Spleen (tissue), 11 donors: ENCODE measurements at regions not wholly inside any gene's neighbourhood (a gene's known extent, or its start where the extent isn't known, plus 50 kb on each side); places are given as distances from the start of the nearest gene placed in this dataset.

Experiments used
- DNase-seq: peaks from one replicate; pipeline ENCODE4 v3.0.0-alpha.2; 2020
- H3K27ac ChIP-seq, 8 donors: fragments of 200-600 bp; sonication (generic) in 7 of 8; 1 replicate in 4 of 8; 2 replicates in 4 of 8; pipeline versions ENCODE4 v1.5.0 to v1.8.0; 2016 to 2021; ENCODE audit warnings: inconsistent platforms in 4 of 8, mild to moderate bottlenecking in 4 of 8, moderate library complexity in 1 of 8
- H3K27me3 ChIP-seq, 7 donors: fragments of 200-600 bp; sonication (generic) in 6 of 7; replicated peaks in 1 of 7; 1 replicate in 4 of 7; 2 replicates in 3 of 7; pipeline versions ENCODE4 v1.5.0 to v1.8.0; 2016 to 2021; ENCODE audit warnings: inconsistent platforms in 3 of 7, mild to moderate bottlenecking in 1 of 7
- H3K36me3 ChIP-seq, 6 donors: fragments of 200-600 bp; sonication (generic) in 5 of 6; 1 replicate in 4 of 6; 2 replicates in 2 of 6; pipeline versions ENCODE4 v1.5.0 to v1.8.0; 2016 to 2021; ENCODE audit warnings: inconsistent platforms in 2 of 6
- H3K4me1 ChIP-seq, 6 donors: fragments of 200-600 bp; sonication (generic) in 5 of 6; 1 replicate in 3 of 6; 2 replicates in 3 of 6; pipeline versions ENCODE4 v1.5.0 to v1.8.0; 2016 to 2021; ENCODE audit warnings: inconsistent platforms in 3 of 6
- H3K4me3 ChIP-seq, 8 donors: fragments of 200-600 bp; sonication (generic) in 7 of 8; 1 replicate in 4 of 8; 2 replicates in 4 of 8; pipeline versions ENCODE4 v1.5.0 to v1.8.0; 2016 to 2021; ENCODE audit warnings: inconsistent platforms in 4 of 8, mild to moderate bottlenecking in 4 of 8, moderate library complexity in 2 of 8
- H3K9me3 ChIP-seq, 8 donors: fragments of 200-600 bp; sonication (generic) in 7 of 8; 1 replicate in 4 of 8; 2 replicates in 4 of 8; pipeline versions ENCODE4 v1.5.0 to v1.8.0; 2016 to 2021; ENCODE audit warnings: inconsistent platforms in 4 of 8
- CTCF ChIP-seq, 11 experiments: fragments of 200-600 bp in 7 of 11; fragments of 450-650 bp in 4 of 11; sonication (generic) in 4 of 11; IDR thresholded peaks in 8 of 11; conservative IDR thresholded peaks in 3 of 11; 1 replicate in 7 of 11; 2 replicates in 4 of 11; pipeline versions ENCODE4 v1.4.0 to v1.8.0; 2016 to 2021; ENCODE audit warnings: antibody characterized with exemption in 11 of 11, inconsistent platforms in 4 of 11, mild to moderate bottlenecking in 1 of 11
- POLR2A ChIP-seq, 3 donors: fragments of 450-650 bp; IDR thresholded peaks; one replicate each; pipeline ENCODE4 v1.5.1; 2017; ENCODE audit warnings: antibody characterized with exemption in 3 of 3, mild to moderate bottlenecking in 1 of 3
- POLR2AphosphoS5 ChIP-seq, 3 donors: sonication (generic); formaldehyde crosslinking; IDR thresholded peaks; one replicate each; pipeline ENCODE4 v1.5.1; 2017; ENCODE audit warnings: antibody characterized with exemption in 3 of 3
- WGBS, 5 donors: extraction: QIAGEN DNeasy Blood & Tissue Kit in 3 of 5; methylation state at CpG; one replicate each; pipeline versions ENCODE4 v1.1.5 to v1.1.7; 2013 to 2018; 5-methylcytosine and 5-hydroxymethylcytosine counted together
- intact Hi-C: fragments of 100-400 bp; cut with DNase I; formaldehyde crosslinking; loops from one replicate; pipeline ENCODE4 v1.15.0; 2023; ENCODE audit warnings: low total_unique reads
- donor health status: healthy with polysubstance abuse.
- donor health status: DM: no; HTN: no; CAD: no; lungs with moderate emphysema.
- donor health status: DM: no; HTN: no; CAD: no.
- donor health status: Bipolar disorder and iron deficiency.
- donor health status: healthy.
- donor health status: DM: no; HTN: no; CAD: no.
- donor health status: DM: yes; HTN: yes; CAD: no.

GRCh38 chr7:20959281-20959680, 172.6 kb upstream of the SP8 start:
- TF ChIP-seq POLR2A (IDR thresholded peaks at IDR 0.05): no peak
- TF ChIP-seq POLR2AphosphoS5 (IDR thresholded peaks at IDR 0.05): no peak
- TF ChIP-seq CTCF (IDR thresholded peaks at IDR 0.05 in 8 of 11, conservative IDR thresholded peaks at IDR 0.05 in 3 of 11): no peak
- no peak overlapping the region for H3K4me3 ChIP-seq
- no peaks in the 10 kb centered on the region for H3K27me3 ChIP-seq
- H3K27ac ChIP-seq: no peak overlapping the region
- no peak for DNase-seq
- WGBS, 5 donors: 87 to 98% (median 93%) methylated on average over 1 of the region's 1 CpG
- no peaks in the 10 kb centered on the region for H3K36me3 ChIP-seq
- H3K9me3 ChIP-seq: no peaks in the 10 kb centered on the region
- H3K4me1 ChIP-seq: no peaks in the 10 kb centered on the region
- intact Hi-C loops: no loop called here

GRCh38 chr7:20963556-20964280, 177.0 kb upstream of the SP8 start:
- H3K4me1 ChIP-seq: no peaks in the 10 kb centered on the region
- TF ChIP-seq POLR2AphosphoS5 (IDR thresholded peaks at IDR 0.05) (no peak), CTCF (IDR thresholded peaks at IDR 0.05 in 8 of 11, conservative IDR thresholded peaks at IDR 0.05 in 3 of 11) (no peak), POLR2A (IDR thresholded peaks at IDR 0.05) (no peak)
- no peaks in the 10 kb centered on the region for H3K9me3 ChIP-seq
- intact Hi-C loops: no loop called here
- H3K36me3 ChIP-seq: no peaks in the 10 kb centered on the region
- no peak for DNase-seq
- H3K27ac ChIP-seq: peak overlapping the region in 6 of 8 donors; percentile 4 to 52 (median 28)
- H3K4me3 ChIP-seq: no peak overlapping the region
- 80 to 98% (median 89%) methylated on average over 3 of the region's 3 CpGs for WGBS, 5 donors
- no peaks in the 10 kb centered on the region for H3K27me3 ChIP-seq

GRCh38 chr7:20964281-20964918, 177.7 kb upstream of the SP8 start:
- no peaks in the 10 kb centered on the region for H3K4me1 ChIP-seq
- intact Hi-C loops: no loop called here
- no peaks in the 10 kb centered on the region for H3K9me3 ChIP-seq
- DNase-seq: no peak
- 62 to 84% (median 77%) methylated on average over 5 of the region's 5 CpGs for WGBS, 5 donors
- TF ChIP-seq POLR2AphosphoS5 (IDR thresholded peaks at IDR 0.05) (no peak), POLR2A (IDR thresholded peaks at IDR 0.05) (no peak), CTCF (IDR thresholded peaks at IDR 0.05 in 8 of 11, conservative IDR thresholded peaks at IDR 0.05 in 3 of 11) (no peak)
- no peak overlapping the region for H3K27ac ChIP-seq
- no peaks in the 10 kb centered on the region for H3K36me3 ChIP-seq
- no peak overlapping the region for H3K4me3 ChIP-seq
- no peaks in the 10 kb centered on the region for H3K27me3 ChIP-seq

GRCh38 chr7:20971219-20971618, 184.5 kb upstream of the SP8 start:
- Histone ChIP-seq H3K36me3 (no peaks in the 10 kb centered on the region), H3K27ac (no peak overlapping the region), H3K9me3 (no peaks in the 10 kb centered on the region), H3K4me3 (no peak overlapping the region), H3K27me3 (no peaks in the 10 kb centered on the region), H3K4me1 (no peaks in the 10 kb centered on the region)
- TF ChIP-seq POLR2AphosphoS5 (IDR thresholded peaks at IDR 0.05) (no peak), POLR2A (IDR thresholded peaks at IDR 0.05) (no peak), CTCF (IDR thresholded peaks at IDR 0.05 in 8 of 11, conservative IDR thresholded peaks at IDR 0.05 in 3 of 11) (no peak)
- intact Hi-C loops: no loop called here
- WGBS, 5 donors: 75 to 85% (median 80%) methylated on average over 3 of the region's 3 CpGs
- DNase-seq: no peak
